GM23248 (cell line): ENCODE measurements at regions not wholly inside any gene's neighbourhood (a gene's known extent, or its start where the extent isn't known, plus 50 kb on each side); places are given as distances from the start of the nearest gene placed in this dataset.

Source experiments
- EZH2 ChIP-seq: fragments of 200-600 bp; sonication (generic); IDR thresholded peaks from 2 replicates; pipeline ENCODE4 v1.6.1; 2018; ENCODE audit warnings: antibody characterized with exemption, mild to moderate bottlenecking; ENCODE audit not compliant: insufficient read depth, poor library complexity, severe bottlenecking
- EZH2phosphoT487 ChIP-seq: fragments of 200-600 bp; sonication (generic); IDR thresholded peaks from 2 replicates; pipeline ENCODE4 v1.6.1; 2018; ENCODE audit warnings: antibody characterized with exemption, moderate library complexity, mild to moderate bottlenecking, low read depth; ENCODE audit not compliant: insufficient read depth

DNA sequence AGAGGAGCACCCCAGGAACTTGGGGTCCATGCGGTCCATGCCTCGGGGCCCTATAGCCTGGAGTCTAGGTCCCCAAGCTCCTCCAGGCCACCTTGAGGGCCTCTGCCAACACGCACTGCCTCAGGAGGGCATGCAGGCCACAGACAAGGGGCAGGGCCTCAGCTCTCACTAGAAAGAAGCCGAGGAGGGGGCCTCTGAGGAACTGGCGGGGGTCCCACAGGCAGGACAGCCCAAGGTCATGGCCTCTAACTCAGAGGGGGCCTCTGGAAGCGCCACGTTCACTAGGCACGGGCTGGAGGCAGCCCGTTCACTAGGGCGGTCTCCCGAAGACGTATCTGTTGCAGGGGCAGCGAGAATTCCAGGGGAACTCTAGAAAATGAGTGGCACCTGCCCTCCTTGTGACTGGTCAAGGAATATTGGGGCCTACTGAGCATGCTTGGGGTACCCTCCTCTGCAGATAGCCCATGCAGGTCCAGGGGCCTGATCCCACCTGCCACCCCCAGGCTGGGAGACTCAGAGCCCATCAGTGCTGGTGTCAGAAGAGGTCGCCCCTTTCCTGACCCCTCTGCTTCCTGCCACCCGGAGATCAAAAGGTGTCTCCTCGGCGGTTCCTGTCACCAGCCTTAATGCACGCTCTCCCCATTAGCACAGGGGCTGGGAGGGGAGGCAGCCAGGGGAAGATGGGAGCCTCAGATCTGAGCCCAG is 86.7 kb upstream of the RET start:
- TF ChIP-seq EZH2 (no peak), EZH2phosphoT487 (no peak)
